DND-41 (cell line): ENCODE measurements at regions not wholly inside any gene's neighbourhood (a gene's known extent, or its start where the extent isn't known, plus 50 kb on each side); places are given as distances from the start of the nearest gene placed in this dataset.

Experiments
- ATAC-seq: fragments of 200-7000 bp; cut with Tn5 transposase; 3 replicates; pipeline ENCODE4 v1.9.1; 2021; ENCODE audit warnings: low read depth; ENCODE audit not compliant: insufficient read depth
- DNase-seq: peaks from one replicate; pipeline ENCODE4 v3.0.0-alpha.2; 2020
- H2AFZ ChIP-seq: 2 replicates; pipeline ENCODE4 v1.6.0; 2012; ENCODE audit warnings: low read depth, low read length
- H3K27ac ChIP-seq: 2 replicates; pipeline ENCODE4 v1.5.1; 2012; ENCODE audit warnings: low read length, inconsistent platforms
- H3K27me3 ChIP-seq: fragments of 200-600 bp; sonication (generic); 2 replicates; pipeline ENCODE4 v1.6.0; 2012; ENCODE audit warnings: low read length, mild to moderate bottlenecking, inconsistent platforms; ENCODE audit not compliant: insufficient read depth, poor library complexity
- H3K36me3 ChIP-seq: 2 replicates; pipeline ENCODE4 v1.5.1; 2012; ENCODE audit warnings: low read length, inconsistent platforms; ENCODE audit not compliant: insufficient read depth
- H3K4me1 ChIP-seq: 2 replicates; pipeline ENCODE4 v1.5.1; 2012; ENCODE audit warnings: mild to moderate bottlenecking, low read length; ENCODE audit not compliant: insufficient read depth
- H3K4me2 ChIP-seq: 2 replicates; pipeline ENCODE4 v1.6.0; 2012; ENCODE audit warnings: mild to moderate bottlenecking, moderate library complexity, low read length, inconsistent platforms; ENCODE audit not compliant: insufficient read depth
- H3K4me3 ChIP-seq, 2 experiments: fragments of 200-600 bp in 1 of 2; shearing (Covaris generic) in 1 of 2; 2 replicates each; pipeline ENCODE4 v1.5.1; 2012 to 2016; ENCODE audit warnings: inconsistent platforms in 2 of 2, low read length in 2 of 2, mild to moderate bottlenecking in 2 of 2, low read depth in 1 of 2, moderate library complexity in 1 of 2
- H3K79me2 ChIP-seq: 2 replicates; pipeline ENCODE4 v1.6.0; 2012; ENCODE audit warnings: low read length, inconsistent platforms; ENCODE audit not compliant: insufficient read depth
- H3K9ac ChIP-seq: 2 replicates; pipeline ENCODE4 v1.6.0; 2012; ENCODE audit warnings: low read depth, mild to moderate bottlenecking, inconsistent platforms, low read length, moderate library complexity
- H3K9me3 ChIP-seq: 2 replicates; pipeline ENCODE4 v1.5.1; 2012; ENCODE audit warnings: low read length, moderate library complexity, mild to moderate bottlenecking, inconsistent platforms; ENCODE audit not compliant: insufficient read depth, severe bottlenecking
- H4K20me1 ChIP-seq: 2 replicates; pipeline ENCODE4 v1.6.0; 2012; ENCODE audit warnings: low read length; ENCODE audit not compliant: insufficient read depth
- EZH2 ChIP-seq: IDR thresholded peaks from 3 replicates; pipeline ENCODE4 v1.6.1; 2012; ENCODE audit warnings: borderline replicate concordance, low read depth, mild to moderate bottlenecking, moderate library complexity, low read length, inconsistent platforms; ENCODE audit not compliant: severe bottlenecking
- TF ChIP-seq, protein P1 (sequence below): IDR thresholded peaks from 2 replicates; pipeline ENCODE4 v1.5.1; 2012; ENCODE audit warnings: borderline replicate concordance, low read length, moderate library complexity, mild to moderate bottlenecking; ENCODE audit not compliant: poor library complexity, severe bottlenecking; ENCODE audit errors: extremely low read depth

GRCh38 chrX:39599339-39599738 is 498.4 kb downstream of the BCOR start:
- H3K9me3 ChIP-seq: no peaks in the 10 kb centered on the region
- no peak overlapping the region for H3K9ac ChIP-seq
- no peak for DNase-seq
- no peak for ATAC-seq
- no peaks in the 10 kb centered on the region for H3K27me3 ChIP-seq
- H3K36me3 ChIP-seq: no peaks in the 10 kb centered on the region
- no peak overlapping the region for H3K4me2 ChIP-seq
- no peak overlapping the region for H2AFZ ChIP-seq
- no peaks in the 10 kb centered on the region for H3K79me2 ChIP-seq
- TF ChIP-seq, protein P1, sequence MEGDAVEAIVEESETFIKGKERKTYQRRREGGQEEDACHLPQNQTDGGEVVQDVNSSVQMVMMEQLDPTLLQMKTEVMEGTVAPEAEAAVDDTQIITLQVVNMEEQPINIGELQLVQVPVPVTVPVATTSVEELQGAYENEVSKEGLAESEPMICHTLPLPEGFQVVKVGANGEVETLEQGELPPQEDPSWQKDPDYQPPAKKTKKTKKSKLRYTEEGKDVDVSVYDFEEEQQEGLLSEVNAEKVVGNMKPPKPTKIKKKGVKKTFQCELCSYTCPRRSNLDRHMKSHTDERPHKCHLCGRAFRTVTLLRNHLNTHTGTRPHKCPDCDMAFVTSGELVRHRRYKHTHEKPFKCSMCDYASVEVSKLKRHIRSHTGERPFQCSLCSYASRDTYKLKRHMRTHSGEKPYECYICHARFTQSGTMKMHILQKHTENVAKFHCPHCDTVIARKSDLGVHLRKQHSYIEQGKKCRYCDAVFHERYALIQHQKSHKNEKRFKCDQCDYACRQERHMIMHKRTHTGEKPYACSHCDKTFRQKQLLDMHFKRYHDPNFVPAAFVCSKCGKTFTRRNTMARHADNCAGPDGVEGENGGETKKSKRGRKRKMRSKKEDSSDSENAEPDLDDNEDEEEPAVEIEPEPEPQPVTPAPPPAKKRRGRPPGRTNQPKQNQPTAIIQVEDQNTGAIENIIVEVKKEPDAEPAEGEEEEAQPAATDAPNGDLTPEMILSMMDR: no peak
- TF ChIP-seq EZH2: no peak
- no peaks in the 10 kb centered on the region for H4K20me1 ChIP-seq
- no peaks in the 10 kb centered on the region for H3K4me1 ChIP-seq
- no peak overlapping the region for H3K27ac ChIP-seq
- H3K4me3 ChIP-seq: no peak overlapping the region

GRCh38 chrX:39600222-39600621 is 497.5 kb downstream of the BCOR start:
- DNase-seq (no peak), ATAC-seq (no peak)
- Histone ChIP-seq H3K9ac (no peak overlapping the region), H2AFZ (no peak overlapping the region), H3K4me2 (no peak overlapping the region), H3K27me3 (no peaks in the 10 kb centered on the region), H3K27ac (no peak overlapping the region), H3K79me2 (no peaks in the 10 kb centered on the region), H3K36me3 (no peaks in the 10 kb centered on the region), H3K4me3 (no peak overlapping the region), H3K9me3 (no peaks in the 10 kb centered on the region), H3K4me1 (no peaks in the 10 kb centered on the region), H4K20me1 (no peaks in the 10 kb centered on the region)
- no peak for TF ChIP-seq EZH2
- TF ChIP-seq, protein P1: no peak

GRCh38 chrX:39601231-39602177 is 496.3 kb downstream of the BCOR start:
- no peaks in the 10 kb centered on the region for H3K27me3 ChIP-seq
- no peaks in the 10 kb centered on the region for H4K20me1 ChIP-seq
- no peak for DNase-seq
- no peak overlapping the region for H3K9ac ChIP-seq
- no peak overlapping the region for H2AFZ ChIP-seq
- TF ChIP-seq, protein P1: no peak
- no peak for TF ChIP-seq EZH2
- no peak overlapping the region for H3K4me3 ChIP-seq
- no peaks in the 10 kb centered on the region for H3K9me3 ChIP-seq
- H3K4me1 ChIP-seq: no peaks in the 10 kb centered on the region
- no peak for ATAC-seq
- H3K4me2 ChIP-seq: no peak overlapping the region
- no peak overlapping the region for H3K27ac ChIP-seq
- H3K79me2 ChIP-seq: no peaks in the 10 kb centered on the region
- no peaks in the 10 kb centered on the region for H3K36me3 ChIP-seq
